ENCODE measurements at regions not wholly inside any gene's neighbourhood (a gene's known extent, or its start where the extent isn't known, plus 50 kb on each side); places are given as distances from the start of the nearest gene placed in this dataset.
A peak's percentile ranks its signal among the peaks of the same experiment; 100 is the strongest.
"Not testable (repeated sequence)": the region's sequence is repeated elsewhere in the genome, so short reads cannot be mapped to it uniquely, and the experiment has no call there.

DNA sequence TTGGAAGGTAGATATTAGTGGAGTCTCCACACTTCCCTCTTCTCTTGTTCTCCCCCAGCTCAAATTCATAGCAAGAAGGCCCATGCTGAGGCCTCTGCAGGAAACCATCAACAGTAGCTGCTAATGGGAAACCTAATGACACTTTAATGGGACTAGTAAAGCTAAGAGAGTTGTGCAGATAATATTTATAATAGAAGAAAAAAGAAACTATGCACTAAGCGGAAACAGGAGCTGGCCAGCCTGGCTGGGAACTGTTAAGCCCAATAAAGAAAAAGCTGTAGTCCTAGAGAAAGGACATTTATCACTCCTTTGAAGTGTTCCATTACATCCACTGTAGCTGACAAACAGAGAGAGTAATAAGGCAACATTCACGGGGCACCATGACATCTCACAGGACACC lies 229.6 kb downstream of the IGSF11 start:
- H3K27me3 Mint-ChIP-seq (ENCODE audit: insufficient read depth, unreplicated experiment) = no peaks in the 10 kb centered on the region
- intact Hi-C loops (cut with micrococcal nuclease; ENCODE audit: unreplicated experiment) = no loop called here
- BruUV-seq (replicated peaks) = no TSS peak
- no peak for DNase-seq
- no peak overlapping the region for H3K4me3 ChIP-seq (ENCODE audit: low read depth, low read length)
- H3K27me3 ChIP-seq (replicated peaks; ENCODE audit: control insufficient read depth, insufficient read depth, low read length) = no peaks in the 10 kb centered on the region
- H3K9me3 Mint-ChIP-seq (ENCODE audit: unreplicated experiment) = no peaks in the 10 kb centered on the region
- no peak overlapping the region for H3K4me3 Mint-ChIP-seq (ENCODE audit: unreplicated experiment)
- H3K4me1 Mint-ChIP-seq (ENCODE audit: low read depth, unreplicated experiment) = no peaks in the 10 kb centered on the region
- ChIA-PET CTCF (no interaction called here), POLR2A (no interaction called here)
- no peaks in the 10 kb centered on the region for H3K4me1 ChIP-seq
- no peak overlapping the region for H3K27ac Mint-ChIP-seq (ENCODE audit: unreplicated experiment)
- H3K36me3 ChIP-seq (ENCODE audit: control insufficient read depth, insufficient read depth, low read length) = no peaks in the 10 kb centered on the region
- no peaks in the 10 kb centered on the region for H3K36me3 Mint-ChIP-seq (ENCODE audit: insufficient read depth, unreplicated experiment)
- H3K9me3 ChIP-seq = no peaks in the 10 kb centered on the region
- no peak for TF ChIP-seq CTCF (IDR thresholded peaks at IDR 0.05; ENCODE audit: insufficient read depth in 1 of 2, low read depth in 1 of 2, low read length in 1 of 2, severe bottlenecking in 1 of 2, unreplicated experiment in 1 of 2)

GRCh38 chr3:118806423-118806822 lies 228.2 kb downstream of the IGSF11 start:
- no peaks in the 10 kb centered on the region for H3K9me3 Mint-ChIP-seq (ENCODE audit: unreplicated experiment)
- H3K27ac Mint-ChIP-seq (ENCODE audit: unreplicated experiment) = no peak overlapping the region
- H3K4me1 Mint-ChIP-seq (ENCODE audit: low read depth, unreplicated experiment) = no peaks in the 10 kb centered on the region
- H3K27me3 ChIP-seq (replicated peaks; ENCODE audit: control insufficient read depth, insufficient read depth, low read length) = no peaks in the 10 kb centered on the region
- no peaks in the 10 kb centered on the region for H3K9me3 ChIP-seq
- CTCF ChIA-PET = no interaction called here
- H3K27me3 Mint-ChIP-seq (ENCODE audit: insufficient read depth, unreplicated experiment) = no peaks in the 10 kb centered on the region
- no TSS peak for BruUV-seq (replicated peaks)
- no peak overlapping the region for H3K4me3 Mint-ChIP-seq (ENCODE audit: unreplicated experiment)
- intact Hi-C loops (cut with micrococcal nuclease; ENCODE audit: unreplicated experiment) = no loop called here
- POLR2A ChIA-PET = no interaction called here
- H3K4me1 ChIP-seq = no peaks in the 10 kb centered on the region
- TF ChIP-seq CTCF (IDR thresholded peaks at IDR 0.05; ENCODE audit: insufficient read depth in 1 of 2, low read depth in 1 of 2, low read length in 1 of 2, severe bottlenecking in 1 of 2, unreplicated experiment in 1 of 2) = no peak
- no peak for DNase-seq
- no peaks in the 10 kb centered on the region for H3K36me3 Mint-ChIP-seq (ENCODE audit: insufficient read depth, unreplicated experiment)
- H3K4me3 ChIP-seq (ENCODE audit: low read depth, low read length) = no peak overlapping the region
- H3K36me3 ChIP-seq (ENCODE audit: control insufficient read depth, insufficient read depth, low read length) = no peaks in the 10 kb centered on the region

DNA sequence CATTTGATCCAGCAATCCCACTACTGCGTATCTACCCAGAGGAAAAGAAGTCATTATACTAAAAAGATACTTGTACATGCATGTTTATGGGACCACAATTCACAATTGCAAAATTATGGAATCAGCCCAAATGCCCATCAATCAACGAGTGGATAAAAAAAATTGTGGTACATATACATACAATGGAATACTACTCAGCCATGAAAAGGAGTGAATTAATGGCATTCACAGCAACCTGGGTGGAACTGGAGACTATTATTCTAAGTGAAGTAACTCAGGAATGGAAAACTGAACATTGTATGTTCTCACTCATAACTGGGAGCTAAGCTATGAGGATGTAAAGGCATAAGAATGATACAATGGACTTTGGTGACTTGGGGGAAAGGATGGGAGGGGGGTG lies 227.3 kb downstream of the IGSF11 start:
- H3K9me3 ChIP-seq; intact Hi-C loops (cut with micrococcal nuclease; ENCODE audit: unreplicated experiment); H3K9me3 Mint-ChIP-seq (ENCODE audit: unreplicated experiment); H3K27me3 ChIP-seq (replicated peaks; ENCODE audit: control insufficient read depth, insufficient read depth, low read length); H3K4me3 Mint-ChIP-seq (ENCODE audit: unreplicated experiment); BruUV-seq (replicated peaks); H3K4me1 ChIP-seq; H3K4me3 ChIP-seq (ENCODE audit: low read depth, low read length); POLR2A ChIA-PET; H3K27ac Mint-ChIP-seq (ENCODE audit: unreplicated experiment); H3K4me1 Mint-ChIP-seq (ENCODE audit: low read depth, unreplicated experiment); DNase-seq; H3K27me3 Mint-ChIP-seq (ENCODE audit: insufficient read depth, unreplicated experiment); H3K36me3 ChIP-seq (ENCODE audit: control insufficient read depth, insufficient read depth, low read length); H3K36me3 Mint-ChIP-seq (ENCODE audit: insufficient read depth, unreplicated experiment): not testable (repeated sequence)
- CTCF ChIA-PET = interaction anchor here (0.6 kb wide), 1 partner anchor 606 kb away, joined by 3 read pairs; no protein-coding TSS in a partner anchor

DNA sequence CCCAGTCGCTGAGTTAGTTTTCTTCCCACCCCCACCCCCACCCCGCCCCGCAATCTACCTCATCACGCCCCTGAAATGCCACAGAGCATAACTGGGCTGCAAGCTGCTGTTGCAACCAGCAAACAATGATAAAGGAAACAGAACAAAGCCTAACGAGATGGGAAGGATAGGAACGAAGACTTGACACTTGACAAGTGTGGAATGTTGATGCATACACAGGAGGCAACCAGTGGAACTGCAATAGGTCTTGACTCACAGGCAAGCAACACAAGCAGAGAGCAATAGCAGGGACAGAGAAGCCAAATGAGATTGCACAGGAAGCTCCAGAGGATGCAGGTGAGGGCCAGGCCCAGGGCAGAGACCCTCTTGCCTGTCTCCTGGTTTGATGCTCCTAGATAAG lies 225.9 kb downstream of the IGSF11 start:
- no peaks in the 10 kb centered on the region for H3K4me1 ChIP-seq
- no peaks in the 10 kb centered on the region for H3K36me3 ChIP-seq (ENCODE audit: control insufficient read depth, insufficient read depth, low read length)
- POLR2A ChIA-PET = no interaction called here
- Mint-ChIP-seq H3K4me1 (ENCODE audit: low read depth, unreplicated experiment) (no peaks in the 10 kb centered on the region), H3K9me3 (ENCODE audit: unreplicated experiment) (no peaks in the 10 kb centered on the region), H3K27me3 (ENCODE audit: insufficient read depth, unreplicated experiment) (no peaks in the 10 kb centered on the region), H3K36me3 (ENCODE audit: insufficient read depth, unreplicated experiment) (no peaks in the 10 kb centered on the region), H3K27ac (ENCODE audit: unreplicated experiment) (no peak overlapping the region), H3K4me3 (ENCODE audit: unreplicated experiment) (no peak overlapping the region)
- intact Hi-C loops (cut with micrococcal nuclease; ENCODE audit: unreplicated experiment) = loop anchor here (1.0 kb wide), 2 partner anchors 15 to 95 kb away; no protein-coding TSS in a partner anchor
- DNase-seq = peak; percentile 50 to 52
- no TSS peak for BruUV-seq (replicated peaks)
- H3K27me3 ChIP-seq (replicated peaks; ENCODE audit: control insufficient read depth, insufficient read depth, low read length) = no peaks in the 10 kb centered on the region
- CTCF ChIA-PET = interaction anchor here (0.9 kb wide), 1 partner anchor 48 kb away, joined by 6 read pairs; no protein-coding TSS in a partner anchor
- no peak for TF ChIP-seq CTCF (IDR thresholded peaks at IDR 0.05; ENCODE audit: insufficient read depth in 1 of 2, low read depth in 1 of 2, low read length in 1 of 2, severe bottlenecking in 1 of 2, unreplicated experiment in 1 of 2)
- H3K9me3 ChIP-seq = no peaks in the 10 kb centered on the region
- H3K4me3 ChIP-seq (ENCODE audit: low read depth, low read length) = no peak overlapping the region
